ENCODE measurements at regions not wholly inside any gene's neighbourhood (a gene's known extent, or its start where the extent isn't known, plus 50 kb on each side); places are given as distances from the start of the nearest gene placed in this dataset.
A peak's percentile ranks its signal among the peaks of the same experiment; 100 is the strongest.

DNA sequence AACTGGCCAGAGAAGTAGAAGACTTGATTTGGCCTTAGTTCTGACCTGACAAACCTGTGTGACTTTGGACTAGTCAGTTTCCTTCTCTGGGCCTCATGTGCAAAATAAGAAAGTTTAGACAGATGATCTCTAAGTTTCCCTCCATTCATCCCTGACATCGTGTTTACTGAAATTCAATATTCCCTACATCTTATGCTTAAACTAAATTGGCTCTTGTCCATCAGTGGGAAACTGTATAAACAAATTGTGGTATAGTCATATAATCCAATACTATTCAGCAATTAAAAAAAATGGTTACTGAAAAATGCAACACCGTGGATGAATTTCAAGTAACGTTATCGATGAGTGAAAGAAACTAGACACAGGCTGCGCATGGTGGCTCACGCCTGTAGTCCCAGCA is 64.4 kb upstream of the HRH1 start:
- ATAC-seq = no peak

DNA sequence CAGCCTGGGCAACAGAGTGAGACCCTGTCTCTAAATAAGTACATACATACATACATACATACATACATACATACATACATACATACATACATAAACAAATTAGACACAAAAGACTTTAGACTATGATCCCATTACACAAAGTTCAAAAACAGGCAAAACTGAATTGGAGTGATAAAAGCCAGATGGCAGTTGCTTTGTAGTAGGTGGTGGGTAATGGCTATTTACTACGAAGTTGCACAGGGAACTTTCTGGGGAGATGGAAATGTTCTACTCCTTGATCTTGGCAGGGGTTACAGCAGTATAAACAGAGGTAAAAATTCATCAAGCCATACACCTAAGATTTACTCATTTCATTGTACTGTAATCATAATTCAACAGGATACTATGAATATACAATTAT is 63.7 kb upstream of the HRH1 start:
- no peak for ATAC-seq

DNA sequence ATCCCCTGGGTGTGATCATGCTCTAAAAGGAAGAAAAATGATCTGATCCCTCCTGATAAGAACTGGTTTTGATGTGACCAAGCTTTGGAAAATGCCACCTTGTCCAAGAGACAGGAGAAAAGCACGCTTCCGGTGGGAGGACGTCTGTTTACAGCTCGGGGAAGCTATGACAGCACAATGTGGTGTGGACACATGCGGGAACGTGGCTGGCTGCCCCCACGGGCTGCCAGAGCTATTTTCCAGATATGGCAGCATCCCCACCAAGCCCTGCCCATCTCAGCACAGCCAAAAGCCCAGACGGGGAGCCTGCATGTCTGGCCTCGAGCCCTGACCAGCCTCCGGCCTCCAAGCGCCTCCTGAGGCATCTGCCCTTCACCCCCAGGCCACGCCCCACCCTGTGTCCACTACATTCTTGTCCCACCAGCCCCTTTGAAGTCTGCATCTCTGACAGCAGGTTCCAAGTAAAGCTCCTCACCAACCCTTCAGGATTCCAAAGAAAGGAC is 63.2 kb upstream of the HRH1 start:
- no peak for ATAC-seq

DNA sequence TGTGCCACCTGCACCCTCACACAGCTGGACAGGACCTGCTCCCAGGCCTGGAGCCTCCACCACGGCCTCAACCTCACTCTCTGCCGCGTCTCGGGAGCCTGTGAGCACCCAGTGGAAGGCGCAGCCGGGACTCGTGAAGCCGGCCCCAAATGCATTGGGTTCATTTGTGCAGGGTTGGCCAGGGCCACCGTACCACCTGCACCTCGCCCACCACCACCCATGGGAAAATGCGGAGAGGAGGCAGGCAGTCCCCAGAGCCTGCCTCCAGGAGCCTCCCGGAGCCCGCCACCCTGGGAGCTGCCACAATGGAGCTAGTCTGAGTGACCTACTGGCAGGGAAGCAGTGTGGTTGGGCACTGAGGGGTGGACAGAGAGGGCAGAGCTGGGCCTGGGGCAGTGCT is 62.5 kb upstream of the HRH1 start:
- no peak for ATAC-seq

DNA sequence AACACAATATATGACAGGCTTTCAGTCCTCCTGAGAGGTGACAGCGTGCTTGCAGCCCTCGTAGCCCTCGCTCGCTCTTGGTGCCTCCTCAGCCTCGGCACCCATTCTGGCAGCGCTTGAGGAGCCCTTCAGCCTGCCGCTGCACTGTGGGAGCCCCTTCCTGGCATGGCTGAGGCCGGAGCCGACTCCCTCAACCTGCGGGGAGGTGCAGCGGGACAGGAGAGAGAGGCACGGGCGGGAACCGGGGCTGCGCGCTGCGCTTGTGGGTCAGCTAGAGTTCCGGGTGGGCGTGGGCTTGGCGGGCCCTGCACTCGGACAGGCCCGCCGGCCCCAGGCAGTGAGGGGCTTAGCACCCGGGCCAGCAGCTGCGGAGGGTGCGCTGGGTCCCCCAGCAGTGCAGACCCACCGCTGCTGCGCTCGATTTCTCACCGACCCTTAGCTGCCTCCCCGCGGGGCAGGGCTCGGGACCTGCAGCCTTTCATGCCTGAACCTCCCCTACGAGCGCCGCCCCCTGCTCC is 60.4 kb upstream of the HRH1 start:
- ATAC-seq = no peak

DNA sequence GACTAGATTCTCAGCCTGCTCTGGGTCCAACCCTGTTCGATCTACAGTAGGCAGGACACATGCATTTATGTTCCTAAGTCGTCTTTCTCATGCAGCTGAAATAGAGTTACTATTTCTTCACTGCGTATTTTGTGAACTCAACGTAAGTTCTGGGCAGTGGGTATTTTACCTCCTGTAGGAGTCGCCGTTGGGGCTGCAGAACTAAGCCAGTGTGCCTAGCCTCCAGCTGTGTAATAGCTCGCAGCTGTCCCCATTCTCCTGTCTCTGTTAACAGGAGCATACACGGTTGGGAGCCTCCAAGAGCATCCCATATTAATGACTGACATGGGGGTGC is 58.4 kb upstream of the HRH1 start:
- ATAC-seq = no peak

DNA sequence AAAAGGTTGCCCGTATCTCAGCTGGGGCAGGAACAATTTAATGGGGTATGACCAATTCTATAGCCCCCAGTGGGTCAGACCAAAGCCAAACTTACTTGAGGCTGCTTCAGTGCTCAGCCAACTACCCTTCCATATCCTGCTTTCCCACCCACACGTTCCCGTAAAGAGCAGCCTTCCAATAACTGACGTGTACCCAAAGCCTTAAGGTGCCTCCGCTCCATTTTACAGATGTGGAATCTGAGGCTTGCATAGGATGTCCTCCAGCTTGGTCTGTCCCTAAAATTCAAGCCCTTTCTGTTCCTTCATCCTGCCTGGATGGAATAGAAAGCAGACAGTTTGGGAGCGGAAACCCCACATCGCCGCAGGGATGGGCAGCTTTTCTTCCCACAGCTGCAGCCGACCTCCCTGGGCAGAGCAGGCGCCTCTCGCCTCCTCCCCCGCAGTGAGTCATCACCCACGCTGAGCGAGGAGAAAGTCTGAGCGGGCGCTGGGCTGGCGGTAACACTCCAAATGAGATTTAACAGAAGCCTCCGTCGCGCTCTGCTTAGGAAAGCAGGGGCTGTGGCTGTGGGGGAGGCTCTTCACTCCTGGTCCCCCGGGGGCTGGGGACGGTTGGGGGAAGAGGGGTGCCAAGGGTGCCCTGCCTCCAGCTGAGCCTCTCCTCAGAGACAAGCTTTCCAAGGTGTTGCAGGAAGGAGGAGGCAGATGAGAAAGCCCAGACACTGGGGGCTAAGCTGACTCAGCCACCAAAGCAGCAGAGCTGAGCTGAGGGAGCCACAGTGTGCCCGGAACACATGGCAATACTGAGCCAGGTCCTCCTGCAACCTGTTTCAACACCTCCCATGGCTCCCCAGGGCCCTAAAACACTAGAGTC is 57.8 kb upstream of the HRH1 start:
- ATAC-seq = peak; percentile 82 to 83

DNA sequence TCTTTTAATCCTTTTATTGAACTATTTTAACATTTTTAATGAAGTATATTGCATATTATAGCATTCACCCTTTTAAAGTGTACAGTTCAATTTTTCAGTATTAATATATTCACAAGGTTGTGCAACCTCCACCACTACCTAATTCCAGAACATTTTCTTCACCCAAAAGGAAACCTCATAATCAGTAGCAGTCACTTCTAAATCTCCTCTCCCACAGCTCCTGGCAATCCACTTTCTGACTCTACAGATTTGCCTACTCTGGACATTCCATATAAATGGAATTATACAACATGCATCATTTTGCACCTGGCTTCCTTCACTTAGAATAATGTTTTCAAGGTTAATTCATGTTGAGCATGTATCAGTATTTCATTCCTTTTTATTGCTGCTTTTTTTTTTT is 55.0 kb upstream of the HRH1 start:
- ATAC-seq = no peak
